ENCODE measurements at regions not wholly inside any gene's neighbourhood (a gene's known extent, or its start where the extent isn't known, plus 50 kb on each side); places are given as distances from the start of the nearest gene placed in this dataset.

DNA sequence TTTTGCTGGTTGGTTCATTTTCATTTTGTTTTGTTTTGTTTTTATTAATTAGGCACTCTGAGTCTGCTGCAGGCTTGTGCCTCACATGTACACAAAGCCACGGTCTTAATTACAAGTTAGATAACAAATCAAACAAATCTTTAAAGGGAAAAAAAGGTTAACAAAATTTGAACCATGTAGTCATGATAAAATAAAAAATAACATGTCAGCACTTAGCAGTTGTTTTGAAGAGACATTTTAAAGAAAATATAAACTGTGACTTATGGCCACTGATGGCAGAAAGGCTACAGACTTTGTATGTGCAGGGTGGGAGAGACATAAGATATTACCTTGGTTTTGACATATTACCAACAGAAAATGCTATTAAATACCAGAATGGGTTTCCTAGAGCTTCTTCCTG is 1035.4 kb downstream of the TUSC7 start:
- TF ChIP-seq HDAC6 (IDR thresholded peaks at IDR 0.05; ENCODE audit: low read depth, low read length) (no peak), KDM1A (IDR thresholded peaks at IDR 0.05; ENCODE audit: borderline replicate concordance, low read length) (no peak), BACH1 (IDR thresholded peaks at IDR 0.05; ENCODE audit: low read length) (no peak), CHD1 (IDR thresholded peaks at IDR 0.05; ENCODE audit: low read depth, low read length) (no peak)
- TF ChIP-seq, protein P1, sequence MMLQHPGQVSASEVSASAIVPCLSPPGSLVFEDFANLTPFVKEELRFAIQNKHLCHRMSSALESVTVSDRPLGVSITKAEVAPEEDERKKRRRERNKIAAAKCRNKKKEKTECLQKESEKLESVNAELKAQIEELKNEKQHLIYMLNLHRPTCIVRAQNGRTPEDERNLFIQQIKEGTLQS (IDR thresholded peaks at IDR 0.05; ENCODE audit: insufficient read depth, low read depth, low read length) = no peak
- H3K9ac ChIP-seq (replicated peaks in 1 of 4; ENCODE audit: extremely low read depth in 1 of 4, low read depth in 3 of 4, low read length in 3 of 4) = no peak overlapping the region
- no peak overlapping the region for H2BK5ac ChIP-seq (ENCODE audit: low read depth, low read length)
- H3K14ac ChIP-seq (ENCODE audit: insufficient read length) = no peak overlapping the region
- H3K56ac ChIP-seq (replicated peaks; ENCODE audit: insufficient read length, low read depth, low read length) = no peak overlapping the region
- FAIRE-seq (no peak), DNase-seq (ENCODE audit: low read depth in 1 of 2, low spot score in 2 of 2) (no peak)
- H2BK12ac ChIP-seq (ENCODE audit: low read depth, low read length) = no peak overlapping the region
- no peak overlapping the region for H3K4me2 ChIP-seq (ENCODE audit: insufficient read depth in 1 of 2, low read depth in 2 of 2, low read length in 2 of 2)
- H3K27ac ChIP-seq (ENCODE audit: low read depth, low read length) = no peak overlapping the region
- ChIA-PET CTCF (ENCODE audit: partially characterized antibody) (no interaction called here), POLR2A (ENCODE audit: partially characterized antibody) (no interaction called here)
- H3K23me2 ChIP-seq (ENCODE audit: low read depth, low read length) = no peaks in the 10 kb centered on the region
- no peaks in the 10 kb centered on the region for H3K4me1 ChIP-seq (replicated peaks in 1 of 4; ENCODE audit: control insufficient read depth in 3 of 4, insufficient read depth in 4 of 4, low read length in 3 of 4)
- no peak overlapping the region for H3K4me3 ChIP-seq (ENCODE audit: extremely low read depth in 1 of 4, insufficient read depth in 2 of 4, low read depth in 3 of 4, low read length in 4 of 4)
- H3K79me1 ChIP-seq (ENCODE audit: low read depth, low read length) = no peaks in the 10 kb centered on the region
- H2BK15ac ChIP-seq (ENCODE audit: low read length) = no peak overlapping the region
- no peaks in the 10 kb centered on the region for H3K36me3 ChIP-seq (ENCODE audit: control insufficient read depth in 2 of 4, insufficient read depth in 4 of 4, low read length in 3 of 4)
- H2BK20ac ChIP-seq (ENCODE audit: low read length) = no peak overlapping the region
- H3K18ac ChIP-seq (ENCODE audit: extremely low read depth, low read length) = no peak overlapping the region
- H4K91ac ChIP-seq (replicated peaks; ENCODE audit: insufficient read length, low read length) = no peak overlapping the region
- no peak overlapping the region for H2AK5ac ChIP-seq (ENCODE audit: low read depth, low read length)
- no peaks in the 10 kb centered on the region for H3K9me3 ChIP-seq (ENCODE audit: insufficient read depth in 2 of 2, low read depth in 1 of 2, low read length in 1 of 2)
- no peak overlapping the region for H4K8ac ChIP-seq (ENCODE audit: extremely low read depth, insufficient read depth, low read length)
- H4K20me1 ChIP-seq (replicated peaks in 1 of 2; ENCODE audit: control insufficient read depth in 1 of 2, insufficient read depth in 2 of 2, low read length in 2 of 2) = no peaks in the 10 kb centered on the region
- no peaks in the 10 kb centered on the region for H3K79me2 ChIP-seq (ENCODE audit: control insufficient read depth in 1 of 2, insufficient read depth in 2 of 2, low read length in 2 of 2)
- no peaks in the 10 kb centered on the region for H3K27me3 ChIP-seq (replicated peaks in 1 of 4; ENCODE audit: control insufficient read depth in 3 of 4, extremely low read depth in 1 of 4, insufficient read depth in 3 of 4, low read length in 3 of 4)
- H3K23ac ChIP-seq (ENCODE audit: insufficient read length) = no peak overlapping the region
- no peak overlapping the region for H3K4ac ChIP-seq (replicated peaks; ENCODE audit: insufficient read length, low read depth, low read length)
- no peak overlapping the region for H2AFZ ChIP-seq (ENCODE audit: low read length)
- H2BK120ac ChIP-seq (replicated peaks; ENCODE audit: low read depth, low read length) = no peak overlapping the region
- WGBS, 2 experiments (ENCODE audit: extremely low coverage in 1 of 2, insufficient coverage in 1 of 2, insufficient read length in 1 of 2, insufficient replicate concordance in 2 of 2, low coverage in 1 of 2, low lambda C conversion rate in 2 of 2, missing lambda C conversion rate in 1 of 2) = 96% methylated on average over 1 of the region's 1 CpG; no CpG with 5 or more reads in 1 of the 2 experiments
- H4K5ac ChIP-seq (ENCODE audit: insufficient read length, low read depth, low read length) = no peak overlapping the region
